IMR-90 (cell line): ENCODE measurements at regions not wholly inside any gene's neighbourhood (a gene's known extent, or its start where the extent isn't known, plus 50 kb on each side); places are given as distances from the start of the nearest gene placed in this dataset.

Experiments
- ATAC-seq: fragments of 200-7000 bp; cut with Tn5 transposase; 2 replicates; pipeline ENCODE4 v1.9.1; 2020; ENCODE audit warnings: low read depth, mild to moderate bottlenecking, moderate library complexity
- BruUV-seq: library from RNA; stranded (reverse); fragments of 400-500 nt; replicated peaks from 2 replicates; lab custom pipeline; 2021; lab: Mats Ljungman, UMichigan
- CTCF ChIA-PET: fragments of 300-600 bp; formaldehyde crosslinking; extraction: SDS; loops from one replicate; lab custom pipeline; 2021; ENCODE audit warnings: antibody characterized with exemption; lab: Yijun Ruan, JAX
- POLR2A ChIA-PET: fragments of 300-600 bp; sonication (Branson Sonifier 250); formaldehyde crosslinking; loops from one replicate; lab custom pipeline; 2022; ENCODE audit warnings: antibody characterized with exemption; ENCODE audit not compliant: unreplicated experiment; lab: Charles Lee
- DNase-seq: peaks from one replicate; pipeline ENCODE4 v3.0.0; 2013
- H2AFZ ChIP-seq: replicated peaks from 2 replicates; pipeline ENCODE3; 2013; ENCODE audit warnings: low read length, mild to moderate bottlenecking; ENCODE audit not compliant: poor library complexity
- H2AK5ac ChIP-seq: 2 replicates; pipeline ENCODE4 v1.6.1; 2013; ENCODE audit warnings: low read depth, low read length, inconsistent platforms
- H2AK9ac ChIP-seq: replicated peaks from 2 replicates; pipeline ENCODE3; 2013; ENCODE audit warnings: mild to moderate bottlenecking, low read depth, low read length, moderate library complexity; ENCODE audit not compliant: poor library complexity
- H2BK120ac ChIP-seq: 2 replicates; pipeline ENCODE4 v1.6.1; 2013; ENCODE audit warnings: low read depth, low read length, inconsistent platforms
- H2BK15ac ChIP-seq: 3 replicates; pipeline ENCODE4 v1.6.1; 2013; ENCODE audit warnings: low read depth, low read length, inconsistent platforms
- H2BK20ac ChIP-seq: 2 replicates; pipeline ENCODE4 v1.6.1; 2013; ENCODE audit warnings: low read depth, mild to moderate bottlenecking, inconsistent platforms, low read length, moderate library complexity
- H2BK5ac ChIP-seq: 2 replicates; pipeline ENCODE4 v1.6.1; 2013; ENCODE audit warnings: mild to moderate bottlenecking, low read depth, low read length, inconsistent platforms; ENCODE audit not compliant: poor library complexity, severe bottlenecking
- H3K14ac ChIP-seq: replicated peaks from 2 replicates; pipeline ENCODE4 v1.6.1; 2013; ENCODE audit warnings: low read depth, low read length, inconsistent platforms
- H3K18ac ChIP-seq: 2 replicates; pipeline ENCODE4 v1.6.1; 2013; ENCODE audit warnings: low read depth, low read length, control low read depth
- H3K23ac ChIP-seq: 2 replicates; pipeline ENCODE4 v1.6.1; 2013; ENCODE audit warnings: low read depth, low read length, inconsistent platforms
- H3K27ac ChIP-seq: 2 replicates; pipeline ENCODE4 v1.5.1; 2013; ENCODE audit warnings: mild to moderate bottlenecking, control low read depth, low read length; ENCODE audit not compliant: insufficient read depth
- H3K27me3 ChIP-seq: 2 replicates; pipeline ENCODE4 v1.6.1; 2013; ENCODE audit warnings: low read length; ENCODE audit not compliant: control insufficient read depth, insufficient read depth
- H3K36me3 ChIP-seq: 2 replicates; pipeline ENCODE4 v1.6.1; 2013; ENCODE audit warnings: low read length, mixed read lengths; ENCODE audit not compliant: control insufficient read depth, insufficient read depth
- H3K4ac ChIP-seq: 2 replicates; pipeline ENCODE4 v1.6.1; 2013; ENCODE audit warnings: low read depth, low read length, inconsistent platforms
- H3K4me1 ChIP-seq: 2 replicates; pipeline ENCODE4 v1.6.1; 2013; ENCODE audit warnings: low read length, mixed read lengths; ENCODE audit not compliant: control insufficient read depth, insufficient read depth
- H3K4me2 ChIP-seq: 2 replicates; pipeline ENCODE4 v1.6.1; 2013; ENCODE audit warnings: low read depth, mild to moderate bottlenecking, control low read depth, low read length, moderate library complexity
- H3K4me3 ChIP-seq: 2 replicates; pipeline ENCODE4 v1.5.1; 2013; ENCODE audit warnings: low read depth, mild to moderate bottlenecking, control low read depth, low read length, moderate library complexity; ENCODE audit not compliant: insufficient read depth
- H3K56ac ChIP-seq: 2 replicates; pipeline ENCODE4 v1.6.1; 2013; ENCODE audit warnings: low read length, inconsistent platforms; ENCODE audit not compliant: insufficient read depth; ENCODE audit errors: extremely low read depth
- H3K79me1 ChIP-seq, 2 experiments: 2 replicates each; pipeline ENCODE4 v1.6.1; 2013; ENCODE audit warnings: low read length in 2 of 2, inconsistent platforms in 1 of 2, low read depth in 1 of 2
- H3K9ac ChIP-seq: 2 replicates; pipeline ENCODE4 v1.6.1; 2013; ENCODE audit warnings: low read depth, low read length, control low read depth
- H3K9me1 ChIP-seq: 2 replicates; pipeline ENCODE4 v1.6.1; 2013; ENCODE audit warnings: low read length, inconsistent platforms; ENCODE audit not compliant: insufficient read depth
- H3K9me3 ChIP-seq: 2 replicates; pipeline ENCODE4 v1.6.1; 2013; ENCODE audit warnings: low read length; ENCODE audit not compliant: control insufficient read depth, insufficient read depth
- H4K20me1 ChIP-seq: 2 replicates; pipeline ENCODE4 v1.6.1; 2013; ENCODE audit warnings: low read length, inconsistent platforms; ENCODE audit not compliant: insufficient read depth
- H4K5ac ChIP-seq: 2 replicates; pipeline ENCODE4 v1.6.1; 2013; ENCODE audit warnings: mild to moderate bottlenecking, low read depth, low read length, control low read depth
- H4K8ac ChIP-seq, 2 experiments: 2 replicates each; pipeline ENCODE4 v1.6.1; 2013; ENCODE audit warnings: low read depth in 2 of 2, low read length in 2 of 2, control low read depth in 1 of 2, inconsistent platforms in 1 of 2
- H4K91ac ChIP-seq: 2 replicates; pipeline ENCODE4 v1.6.1; 2013; ENCODE audit warnings: low read depth, low read length, inconsistent platforms; ENCODE audit not compliant: insufficient read depth
- MAFK ChIP-seq: IDR thresholded peaks from 2 replicates; pipeline ENCODE4 v1.6.1; 2012; ENCODE audit warnings: low read depth, low read length, improper control_type of control experiment
- RFX5 ChIP-seq: IDR thresholded peaks from 2 replicates; pipeline ENCODE4 v1.8.0; 2012; ENCODE audit warnings: low read depth, mild to moderate bottlenecking, low read length, moderate library complexity
- WGBS, 2 experiments: methylation state at CpG; one replicate each; pipeline versions ENCODE4 v1.1.5 to v1.1.7; 2013; ENCODE audit warnings: missing lambda C conversion rate in 2 of 2; ENCODE audit not compliant: insufficient read length in 1 of 2; ENCODE audit errors: extremely low coverage in 2 of 2; 5-methylcytosine and 5-hydroxymethylcytosine counted together
- dilution Hi-C: fragments of 300-500 bp; cut with HindIII; formaldehyde crosslinking; loops from one replicate; pipeline ENCODE4 v1.14.3; 2018; ENCODE audit warnings: low sequenced_read_pairs; ENCODE audit not compliant: unreplicated experiment
- in situ Hi-C: fragments of 300-500 bp; cut with MboI; formaldehyde crosslinking; loops from 3 replicates; pipeline ENCODE4 v1.14.3; 2019; ENCODE audit warnings: low sequenced_read_pairs, inconsistent platforms, mixed read lengths
- intact Hi-C: fragments of 100-400 bp; cut with micrococcal nuclease; formaldehyde crosslinking; loops from 2 replicates; pipeline ENCODE4 v1.10.0; 2022

DNA sequence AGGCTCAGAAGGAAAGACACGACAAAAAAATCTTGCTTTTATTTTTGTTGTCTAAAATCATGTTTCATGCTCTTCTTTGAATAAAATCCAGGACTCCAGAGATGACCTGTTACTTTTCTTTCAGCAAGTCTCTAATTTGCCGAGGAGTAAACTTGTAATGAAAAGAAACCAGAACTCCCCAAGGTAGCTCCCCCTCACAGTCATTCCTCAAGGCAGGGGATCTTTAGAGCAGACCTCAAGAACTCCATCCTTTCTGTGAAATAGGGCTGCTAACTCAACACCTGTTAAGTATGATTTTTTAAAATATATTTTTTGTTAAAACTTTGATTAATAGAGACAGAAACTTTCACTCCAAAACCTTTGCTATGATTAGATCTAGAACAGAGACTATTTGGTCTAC, 82.7 kb upstream of the ABCD3 start:
- intact Hi-C loops = loop anchor here (1.0 to 2.0 kb wide), 3 partner anchors 99 to 427 kb away; partner anchors contain the start of genes ARHGAP29 and GCLM
- no peak overlapping the region for H2AFZ ChIP-seq
- POLR2A ChIA-PET = interaction anchor here (0.6 kb wide), 1 partner anchor 98 kb away, joined by 3 read pairs; the partner anchor contains the start of gene ARHGAP29

More for the DNA sequence above, 82.7 kb upstream of the ABCD3 start:
- Histone ChIP-seq H3K27ac (no peak overlapping the region), H2AK9ac (no peak overlapping the region), H3K14ac (no peak overlapping the region), H4K91ac (no peak overlapping the region), H3K79me1 (no peaks in the 10 kb centered on the region), H2BK15ac (peak overlapping the region; percentile 73; the same call in 1 of the 3 replicates), H3K4me3 (no peak overlapping the region), H3K9me3 (no peaks in the 10 kb centered on the region), H3K36me3 (no peaks in the 10 kb centered on the region), H3K9ac (no peak overlapping the region), H3K56ac (no peak overlapping the region; the same call in 1 of the 2 replicates), H3K4me2 (no peak overlapping the region), H2BK20ac (peak overlapping the region; percentile 70; the same call in 1 of the 2 replicates), H2BK120ac (peak overlapping the region; percentile 89), H2AK5ac (no peak overlapping the region), H3K18ac (no peak overlapping the region), H3K4me1 (peaks cover 10% of the 10 kb centered on the region), H3K27me3 (peaks cover 14% of the 10 kb centered on the region), H3K4ac (0 out of 2 replicates have a peak overlapping the region, but pooled peaks have one; percentile 28), H4K20me1 (no peaks in the 10 kb centered on the region), H4K8ac (peak overlapping the region in 1 of 2 experiments; percentile 20; a peak in 1 of 4 replicates), H2BK5ac (no peak overlapping the region), H3K23ac (no peak overlapping the region), H3K9me1 (peaks cover 3% of the 10 kb centered on the region; the same call in 1 of the 2 replicates), H4K5ac (no peak overlapping the region)
- CTCF ChIA-PET = interaction anchor here (0.6 to 8.9 kb wide), 42 partner anchors 8 to 990 kb away, joined by 3 to 119 read pairs (median 4); partner anchors contain the start of gene DR1
- ATAC-seq = no peak
- dilution Hi-C loops = no loop called here
- in situ Hi-C loops = loop anchor here (10.0 to 25.0 kb wide), 2 partner anchors 311 to 448 kb away; partner anchors contain the start of gene DNTTIP2
- no TSS peak for BruUV-seq
- WGBS, 2 experiments = 80% methylated on average over 1 of the region's 2 CpGs; no CpG with 5 or more reads in 1 of the 2 experiments
- no peak for DNase-seq
- no peak for TF ChIP-seq MAFK
- TF ChIP-seq RFX5 = no peak
